Stimulated activated naive CD4-positive, alpha-beta T cell treated with Interleukin-2 at 50 U/mL for 16 hours (primary cell): ENCODE measurements at regions not wholly inside any gene's neighbourhood (a gene's known extent, or its start where the extent isn't known, plus 50 kb on each side); places are given as distances from the start of the nearest gene placed in this dataset.

Source experiments
- DNase-seq: peaks from one replicate; lab custom pipeline; 2025; lab: John Stamatoyannopoulos, UW

- no peak for DNase-seq
These were observed 57.2 kb downstream of the NKX6-1 start for GRCh38 chr4:84441758-84442377.

- no peak for DNase-seq
These were observed 59.1 kb downstream of the NKX6-1 start for GRCh38 chr4:84439996-84440395.

- no peak for DNase-seq
These were observed 62.3 kb downstream of the NKX6-1 start for GRCh38 chr4:84436812-84437211.

- DNase-seq = no peak
These were observed 64.7 kb downstream of the NKX6-1 start for GRCh38 chr4:84434344-84434743.

- DNase-seq = no peak
These were observed 65.4 kb downstream of the NKX6-1 start for GRCh38 chr4:84433633-84434222.

GRCh38 chr4:84432713-84433112 is 66.4 kb downstream of the NKX6-1 start:
- no peak for DNase-seq

GRCh38 chr4:84420608-84421007 is 78.5 kb downstream of the NKX6-1 start:
- no peak for DNase-seq

GRCh38 chr4:84419201-84419600 is 79.9 kb downstream of the NKX6-1 start:
- no peak for DNase-seq

GRCh38 chr4:84417997-84418709 is 80.9 kb downstream of the NKX6-1 start:
- no peak for DNase-seq

GRCh38 chr4:84413976-84414375 is 85.1 kb downstream of the NKX6-1 start:
- DNase-seq = no peak

- no peak for DNase-seq
These were observed 85.6 kb downstream of the NKX6-1 start for GRCh38 chr4:84413480-84413879.

- no peak for DNase-seq
These were observed 87.0 kb downstream of the NKX6-1 start for GRCh38 chr4:84412062-84412461.

GRCh38 chr4:84407554-84408407 is 91.3 kb downstream of the NKX6-1 start:
- no peak for DNase-seq

GRCh38 chr4:84403656-84404055 is 95.4 kb downstream of the NKX6-1 start:
- no peak for DNase-seq

GRCh38 chr4:84401701-84402306 is 97.3 kb downstream of the NKX6-1 start:
- DNase-seq = no peak

GRCh38 chr4:84394386-84394785 is 104.7 kb downstream of the NKX6-1 start:
- no peak for DNase-seq

GRCh38 chr4:84392951-84393590 is 106.0 kb downstream of the NKX6-1 start:
- no peak for DNase-seq

- no peak for DNase-seq
These were observed 109.7 kb downstream of the NKX6-1 start for GRCh38 chr4:84389406-84389805.

- DNase-seq = no peak
These were observed 113.9 kb downstream of the NKX6-1 start for GRCh38 chr4:84385203-84385602.

GRCh38 chr4:84384801-84385200 is 114.3 kb downstream of the NKX6-1 start:
- DNase-seq = no peak

GRCh38 chr4:84381759-84382158 is 117.3 kb downstream of the NKX6-1 start:
- DNase-seq = no peak
